GM12878 (cell line): ENCODE measurements at regions not wholly inside any gene's neighbourhood (a gene's known extent, or its start where the extent isn't known, plus 50 kb on each side); places are given as distances from the start of the nearest gene placed in this dataset.

Experiments
- ATAC-seq: fragments of 200-7000 bp; cut with Tn5 transposase; 3 replicates; pipeline ENCODE4 v1.9.1; 2020; ENCODE audit warnings: mild to moderate bottlenecking, moderate library complexity
- BruUV-seq: library from RNA; stranded (reverse); fragments of 400-500 nt; replicated peaks from 2 replicates; lab custom pipeline; 2021; lab: Mats Ljungman, UMichigan
- CTCF ChIA-PET: fragments of 300-600 bp; sonication (Branson Sonifier 250); formaldehyde crosslinking; extraction: SDS; loops from one replicate; lab custom pipeline; 2021; ENCODE audit warnings: inconsistent platforms; lab: Yijun Ruan, JAX
- POLR2A ChIA-PET: fragments of 350-600 bp; formaldehyde crosslinking; extraction: SDS; loops from one replicate; lab custom pipeline; 2021; ENCODE audit warnings: inconsistent platforms; lab: Charles Lee
- RAD21 ChIA-PET: fragments of 300-600 bp; sonication (Branson Sonifier 250); formaldehyde crosslinking; loops from one replicate; lab custom pipeline; 2023; ENCODE audit warnings: antibody characterized with exemption; ENCODE audit not compliant: unreplicated experiment; lab: Charles Lee
- SMC1A ChIA-PET: fragments of 300-600 bp; sonication (Branson Sonifier 250); formaldehyde crosslinking; loops from one replicate; lab custom pipeline; 2023; ENCODE audit not compliant: unreplicated experiment, uncharacterized antibody; lab: Charles Lee
- DNase-seq: peaks from one replicate; pipeline ENCODE4 v3.0.0-alpha.2; 2011; ENCODE audit warnings: low read depth, low spot score
- FAIRE-seq: peaks from 3 replicates; lab custom pipeline; 2011; peaks lifted over from hg19 to GRCh38; lab: Jason Lieb, UNC
- H2AFZ ChIP-seq: 2 replicates; pipeline ENCODE4 v1.6.0; 2011; ENCODE audit warnings: low read depth, low read length, control low read depth; ENCODE audit not compliant: control insufficient read depth
- H3K27ac ChIP-seq: 2 replicates; pipeline ENCODE4 v1.5.1; 2011; ENCODE audit warnings: control low read depth; ENCODE audit not compliant: control insufficient read depth, insufficient read depth
- H3K27me3 ChIP-seq, 2 experiments: replicated peaks in 1 of 2; 2 replicates each; pipeline versions ENCODE4 v1.6.0 to v1.6.1; 2011; ENCODE audit warnings: low read length in 1 of 2; ENCODE audit not compliant: control insufficient read depth in 2 of 2, insufficient read depth in 2 of 2
- H3K36me3 ChIP-seq, 2 experiments: 2 replicates each; pipeline ENCODE4 v1.5.1; 2011; ENCODE audit warnings: low read length in 1 of 2; ENCODE audit not compliant: control insufficient read depth in 2 of 2, insufficient read depth in 2 of 2
- H3K4me1 ChIP-seq: 2 replicates; pipeline ENCODE4 v1.6.1; 2011; ENCODE audit warnings: mild to moderate bottlenecking, low read length, moderate library complexity, mixed read lengths; ENCODE audit not compliant: control insufficient read depth, insufficient read depth
- H3K4me2 ChIP-seq: 2 replicates; pipeline ENCODE4 v1.6.0; 2011; ENCODE audit warnings: control low read depth; ENCODE audit not compliant: control insufficient read depth, insufficient read depth
- H3K4me3 ChIP-seq: fragments of 200-600 bp; sonication (generic); 2 replicates; pipeline ENCODE4 v1.5.1; 2016
- H3K79me2 ChIP-seq: 2 replicates; pipeline ENCODE4 v1.6.0; 2011; ENCODE audit warnings: low read length; ENCODE audit not compliant: control insufficient read depth, insufficient read depth
- H3K9ac ChIP-seq: 2 replicates; pipeline ENCODE4 v1.8.0; 2011; ENCODE audit warnings: low read length, control low read depth, mixed read lengths; ENCODE audit not compliant: control insufficient read depth, insufficient read depth
- H3K9me3 ChIP-seq: replicated peaks from 3 replicates; pipeline ENCODE4 v1.5.1; 2011; ENCODE audit warnings: mild to moderate bottlenecking, low read length; ENCODE audit not compliant: control insufficient read depth, insufficient read depth
- H4K20me1 ChIP-seq: 2 replicates; pipeline ENCODE4 v1.6.0; 2011; ENCODE audit not compliant: control insufficient read depth, insufficient read depth
- ATF7 ChIP-seq: fragments of 450-650 bp; IDR thresholded peaks from 2 replicates; pipeline ENCODE4 v1.6.1; 2016; ENCODE audit warnings: low read depth, mild to moderate bottlenecking
- BHLHE40 ChIP-seq, 2 experiments: fragments of 450-650 bp in 1 of 2; IDR thresholded peaks; 2 replicates each; pipeline ENCODE4 v1.6.1; 2011 to 2017; ENCODE audit warnings: low read depth in 2 of 2, borderline replicate concordance in 1 of 2, improper control_type of control experiment in 1 of 2, low read length in 1 of 2, mild to moderate bottlenecking in 1 of 2
- EP300 ChIP-seq, 2 experiments: fragments of 150-350 bp in 1 of 2; IDR thresholded peaks; 2 replicates each; pipeline ENCODE4 v1.6.1; 2011 to 2012; ENCODE audit warnings: low read depth in 2 of 2, low read length in 2 of 2, borderline replicate concordance in 1 of 2, improper control_type of control experiment in 1 of 2, inconsistent platforms in 1 of 2; ENCODE audit not compliant: control insufficient read depth in 1 of 2
- IKZF2 ChIP-seq, 2 experiments: fragments of 450-650 bp; IDR thresholded peaks; 2 replicates each; pipeline ENCODE4 v1.6.1; 2017; ENCODE audit warnings: mild to moderate bottlenecking in 2 of 2, moderate library complexity in 2 of 2
- NFXL1 ChIP-seq: fragments of 450-650 bp; IDR thresholded peaks from 2 replicates; pipeline ENCODE4 v1.6.1; 2017; ENCODE audit warnings: antibody characterized with exemption, mild to moderate bottlenecking, borderline replicate concordance
- NR2C1 ChIP-seq: fragments of 450-650 bp; IDR thresholded peaks from 2 replicates; pipeline ENCODE4 v1.6.1; 2017; ENCODE audit warnings: antibody characterized with exemption, mild to moderate bottlenecking, moderate library complexity
- RAD51 ChIP-seq: fragments of 450-650 bp; IDR thresholded peaks from 2 replicates; pipeline ENCODE4 v1.6.1; 2016; ENCODE audit warnings: moderate library complexity, mild to moderate bottlenecking, inconsistent platforms
- RB1 ChIP-seq: fragments of 450-650 bp; formaldehyde crosslinking; IDR thresholded peaks from 2 replicates; pipeline ENCODE4 v1.6.1; 2017; ENCODE audit warnings: mild to moderate bottlenecking, borderline replicate concordance
- SPI1 ChIP-seq: IDR thresholded peaks from 2 replicates; pipeline ENCODE4 v1.6.1; 2011; ENCODE audit warnings: low read depth, mild to moderate bottlenecking, low read length, moderate library complexity, borderline replicate concordance; ENCODE audit not compliant: insufficient read depth
- WGBS: methylation state at CpG from one replicate; pipeline ENCODE4 v1.1.6; 2016; ENCODE audit warnings: low lambda C conversion rate; ENCODE audit not compliant: insufficient replicate concordance, insufficient coverage; ENCODE audit errors: missing lambda C conversion rate; 5-methylcytosine and 5-hydroxymethylcytosine counted together
- in situ Hi-C: fragments of 300-500 bp; cut with MboI; formaldehyde crosslinking; loops from 9 replicates; pipeline ENCODE4 v1.14.3; 2018; ENCODE audit warnings: mixed read lengths
- intact Hi-C: fragments of 100-400 bp; cut with micrococcal nuclease; formaldehyde crosslinking; loops from one replicate; pipeline ENCODE4 v1.14.2; 2022; ENCODE audit not compliant: unreplicated experiment
- TF ChIP-seq, protein P1 (sequence below): fragments of 450-650 bp; IDR thresholded peaks from 2 replicates; pipeline ENCODE4 v1.6.1; 2016; ENCODE audit warnings: mild to moderate bottlenecking
- TF ChIP-seq, protein P2 (sequence below): fragments of 450-650 bp; IDR thresholded peaks from 2 replicates; pipeline ENCODE4 v1.6.1; 2017; ENCODE audit warnings: low read depth, mild to moderate bottlenecking, moderate library complexity

DNA sequence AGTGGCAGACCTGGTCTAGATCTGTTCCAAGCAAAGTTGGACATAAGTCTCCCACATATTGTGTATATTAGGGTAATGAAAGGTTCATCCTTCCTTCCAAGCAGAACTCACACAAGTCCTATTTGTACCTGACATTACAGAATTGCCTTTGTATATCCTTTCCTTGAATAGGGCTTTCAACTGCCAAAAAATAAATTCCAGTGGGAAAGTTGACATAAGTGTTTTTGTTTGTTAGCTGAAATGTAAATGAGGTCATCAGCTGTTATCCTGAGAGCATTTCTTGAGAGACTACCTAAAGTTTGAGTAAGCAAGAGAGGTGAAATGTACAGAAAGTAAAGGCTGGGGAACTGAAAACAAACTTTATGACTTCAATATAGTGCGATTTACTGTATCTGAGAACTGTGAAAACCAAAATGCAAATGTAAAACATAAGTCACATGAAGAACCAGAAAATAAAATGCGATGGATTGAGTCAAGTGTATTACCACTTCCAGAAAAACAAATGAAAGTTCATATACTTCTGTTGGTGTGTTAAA lies 527.3 kb upstream of the SEMA3D start:
- Histone ChIP-seq H2AFZ (no peak overlapping the region), H3K79me2 (no peaks in the 10 kb centered on the region), H3K36me3 (no peaks in the 10 kb centered on the region), H4K20me1 (no peaks in the 10 kb centered on the region), H3K4me3 (no peak overlapping the region), H3K9ac (no peak overlapping the region), H3K27me3 (no peaks in the 10 kb centered on the region), H3K9me3 (no peaks in the 10 kb centered on the region), H3K4me2 (no peak overlapping the region), H3K4me1 (no peaks in the 10 kb centered on the region), H3K27ac (no peak overlapping the region)
- in situ Hi-C loops (no loop called here), intact Hi-C loops (no loop called here)
- no peak for TF ChIP-seq NFXL1
- peak; percentile 35; the same call in 1 of the 2 replicates for TF ChIP-seq RAD51
- TF ChIP-seq RB1, result no peak
- peak; percentile 17 to 26; a peak in 1 of 4 replicates for TF ChIP-seq IKZF2 (IDR thresholded peaks at IDR 0.05)
- TF ChIP-seq NR2C1, result no peak
- TF ChIP-seq ATF7, result peak; percentile 72
- TF ChIP-seq, protein P1, sequence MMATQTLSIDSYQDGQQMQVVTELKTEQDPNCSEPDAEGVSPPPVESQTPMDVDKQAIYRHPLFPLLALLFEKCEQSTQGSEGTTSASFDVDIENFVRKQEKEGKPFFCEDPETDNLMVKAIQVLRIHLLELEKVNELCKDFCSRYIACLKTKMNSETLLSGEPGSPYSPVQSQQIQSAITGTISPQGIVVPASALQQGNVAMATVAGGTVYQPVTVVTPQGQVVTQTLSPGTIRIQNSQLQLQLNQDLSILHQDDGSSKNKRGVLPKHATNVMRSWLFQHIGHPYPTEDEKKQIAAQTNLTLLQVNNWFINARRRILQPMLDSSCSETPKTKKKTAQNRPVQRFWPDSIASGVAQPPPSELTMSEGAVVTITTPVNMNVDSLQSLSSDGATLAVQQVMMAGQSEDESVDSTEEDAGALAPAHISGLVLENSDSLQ, result no peak
- TF ChIP-seq, protein P2, sequence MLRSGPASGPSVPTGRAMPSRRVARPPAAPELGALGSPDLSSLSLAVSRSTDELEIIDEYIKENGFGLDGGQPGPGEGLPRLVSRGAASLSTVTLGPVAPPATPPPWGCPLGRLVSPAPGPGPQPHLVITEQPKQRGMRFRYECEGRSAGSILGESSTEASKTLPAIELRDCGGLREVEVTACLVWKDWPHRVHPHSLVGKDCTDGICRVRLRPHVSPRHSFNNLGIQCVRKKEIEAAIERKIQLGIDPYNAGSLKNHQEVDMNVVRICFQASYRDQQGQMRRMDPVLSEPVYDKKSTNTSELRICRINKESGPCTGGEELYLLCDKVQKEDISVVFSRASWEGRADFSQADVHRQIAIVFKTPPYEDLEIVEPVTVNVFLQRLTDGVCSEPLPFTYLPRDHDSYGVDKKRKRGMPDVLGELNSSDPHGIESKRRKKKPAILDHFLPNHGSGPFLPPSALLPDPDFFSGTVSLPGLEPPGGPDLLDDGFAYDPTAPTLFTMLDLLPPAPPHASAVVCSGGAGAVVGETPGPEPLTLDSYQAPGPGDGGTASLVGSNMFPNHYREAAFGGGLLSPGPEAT, result 0 out of 2 replicates have a peak, but pooled peaks have one; percentile 28
- peak; percentile 33 to 41; a peak in 2 of 4 replicates for TF ChIP-seq EP300 (IDR thresholded peaks at IDR 0.05; ENCODE audit: borderline replicate concordance in 1 of 2, control insufficient read depth in 1 of 2, low read depth in 2 of 2, low read length in 2 of 2)
- peak; percentile 44 to 47; a peak in 2 of 4 replicates for TF ChIP-seq BHLHE40 (IDR thresholded peaks at IDR 0.05; ENCODE audit: borderline replicate concordance in 1 of 2, low read depth in 2 of 2, low read length in 1 of 2)
- TF ChIP-seq SPI1, result peak; percentile 72
- peak; percentile 80 for ATAC-seq
- SMC1A ChIA-PET, result no interaction called here
- POLR2A ChIA-PET, result no interaction called here
- DNase-seq, result peak; percentile 11
- no TSS peak for BruUV-seq
- FAIRE-seq, result no peak
- CTCF ChIA-PET, result no interaction called here
- 11% methylated on average over 2 of the region's 2 CpGs for WGBS
- RAD21 ChIA-PET, result no interaction called here
